GM12878 (cell line): ENCODE measurements at regions not wholly inside any gene's neighbourhood (a gene's known extent, or its start where the extent isn't known, plus 50 kb on each side); places are given as distances from the start of the nearest gene placed in this dataset.

Source experiments
- ATAC-seq: fragments of 200-7000 bp; cut with Tn5 transposase; 3 replicates; pipeline ENCODE4 v1.9.1; 2020; ENCODE audit warnings: mild to moderate bottlenecking, moderate library complexity
- BruUV-seq: library from RNA; stranded (reverse); fragments of 400-500 nt; replicated peaks from 2 replicates; lab custom pipeline; 2021; lab: Mats Ljungman, UMichigan
- CTCF ChIA-PET: fragments of 300-600 bp; sonication (Branson Sonifier 250); formaldehyde crosslinking; extraction: SDS; loops from one replicate; lab custom pipeline; 2021; ENCODE audit warnings: inconsistent platforms; lab: Yijun Ruan, JAX
- POLR2A ChIA-PET: fragments of 350-600 bp; formaldehyde crosslinking; extraction: SDS; loops from one replicate; lab custom pipeline; 2021; ENCODE audit warnings: inconsistent platforms; lab: Charles Lee
- RAD21 ChIA-PET: fragments of 300-600 bp; sonication (Branson Sonifier 250); formaldehyde crosslinking; loops from one replicate; lab custom pipeline; 2023; ENCODE audit warnings: antibody characterized with exemption; ENCODE audit not compliant: unreplicated experiment; lab: Charles Lee
- SMC1A ChIA-PET: fragments of 300-600 bp; sonication (Branson Sonifier 250); formaldehyde crosslinking; loops from one replicate; lab custom pipeline; 2023; ENCODE audit not compliant: unreplicated experiment, uncharacterized antibody; lab: Charles Lee
- DNase-seq: peaks from one replicate; pipeline ENCODE4 v3.0.0-alpha.2; 2011; ENCODE audit warnings: low read depth, low spot score
- FAIRE-seq: peaks from 3 replicates; lab custom pipeline; 2011; peaks lifted over from hg19 to GRCh38; lab: Jason Lieb, UNC
- H2AFZ ChIP-seq: 2 replicates; pipeline ENCODE4 v1.6.0; 2011; ENCODE audit warnings: low read depth, low read length, control low read depth; ENCODE audit not compliant: control insufficient read depth
- H3K27ac ChIP-seq: 2 replicates; pipeline ENCODE4 v1.5.1; 2011; ENCODE audit warnings: control low read depth; ENCODE audit not compliant: control insufficient read depth, insufficient read depth
- H3K27me3 ChIP-seq, 2 experiments: replicated peaks in 1 of 2; 2 replicates each; pipeline versions ENCODE4 v1.6.0 to v1.6.1; 2011; ENCODE audit warnings: low read length in 1 of 2; ENCODE audit not compliant: control insufficient read depth in 2 of 2, insufficient read depth in 2 of 2
- H3K36me3 ChIP-seq, 2 experiments: 2 replicates each; pipeline ENCODE4 v1.5.1; 2011; ENCODE audit warnings: low read length in 1 of 2; ENCODE audit not compliant: control insufficient read depth in 2 of 2, insufficient read depth in 2 of 2
- H3K4me1 ChIP-seq: 2 replicates; pipeline ENCODE4 v1.6.1; 2011; ENCODE audit warnings: mild to moderate bottlenecking, low read length, moderate library complexity, mixed read lengths; ENCODE audit not compliant: control insufficient read depth, insufficient read depth
- H3K4me2 ChIP-seq: 2 replicates; pipeline ENCODE4 v1.6.0; 2011; ENCODE audit warnings: control low read depth; ENCODE audit not compliant: control insufficient read depth, insufficient read depth
- H3K4me3 ChIP-seq: fragments of 200-600 bp; sonication (generic); 2 replicates; pipeline ENCODE4 v1.5.1; 2016
- H3K79me2 ChIP-seq: 2 replicates; pipeline ENCODE4 v1.6.0; 2011; ENCODE audit warnings: low read length; ENCODE audit not compliant: control insufficient read depth, insufficient read depth
- H3K9ac ChIP-seq: 2 replicates; pipeline ENCODE4 v1.8.0; 2011; ENCODE audit warnings: low read length, control low read depth, mixed read lengths; ENCODE audit not compliant: control insufficient read depth, insufficient read depth
- H3K9me3 ChIP-seq: replicated peaks from 3 replicates; pipeline ENCODE4 v1.5.1; 2011; ENCODE audit warnings: mild to moderate bottlenecking, low read length; ENCODE audit not compliant: control insufficient read depth, insufficient read depth
- H4K20me1 ChIP-seq: 2 replicates; pipeline ENCODE4 v1.6.0; 2011; ENCODE audit not compliant: control insufficient read depth, insufficient read depth
- ASH2L ChIP-seq: fragments of 300-600, 200-600 bp; sonication (generic); IDR thresholded peaks from 2 replicates; pipeline ENCODE4 v1.6.1; 2017; ENCODE audit warnings: low read depth, mild to moderate bottlenecking, borderline replicate concordance
- BRCA1 ChIP-seq: IDR thresholded peaks from 2 replicates; pipeline ENCODE4 v1.6.1; 2011; ENCODE audit warnings: low read depth, low read length, improper control_type of control experiment
- CBFB ChIP-seq: IDR thresholded peaks from 2 replicates; pipeline ENCODE4 v1.6.1; 2016; ENCODE audit warnings: antibody characterized with exemption, low read depth
- CHD2 ChIP-seq: IDR thresholded peaks from 2 replicates; pipeline ENCODE4 v1.6.1; 2011; ENCODE audit warnings: low read depth, low read length, improper control_type of control experiment, borderline replicate concordance
- CHD4 ChIP-seq: fragments of 200-600 bp; sonication (generic); IDR thresholded peaks from 2 replicates; pipeline ENCODE4 v1.6.1; 2016; ENCODE audit warnings: mild to moderate bottlenecking
- ETV6 ChIP-seq, 2 experiments: fragments of 450-650 bp in 1 of 2; IDR thresholded peaks in 1 of 2; conservative IDR thresholded peaks in 1 of 2; 2 replicates each; pipeline ENCODE4 v1.6.1; 2014; ENCODE audit warnings: antibody characterized with exemption in 1 of 2, borderline replicate concordance in 1 of 2, low read depth in 1 of 2, mild to moderate bottlenecking in 1 of 2, moderate library complexity in 1 of 2
- GABPA ChIP-seq: IDR thresholded peaks from 2 replicates; pipeline ENCODE4 v1.6.1; 2014; ENCODE audit warnings: antibody characterized with exemption, low read depth, mild to moderate bottlenecking, inconsistent platforms
- KDM1A ChIP-seq: fragments of 200-600 bp; sonication (generic); IDR thresholded peaks from 2 replicates; pipeline ENCODE4 v1.6.1; 2016; ENCODE audit warnings: borderline replicate concordance
- LARP7 ChIP-seq: fragments of 450-650 bp; IDR thresholded peaks from 2 replicates; pipeline ENCODE4 v1.6.1; 2017; ENCODE audit warnings: mild to moderate bottlenecking
- MTA3 ChIP-seq: IDR thresholded peaks from 2 replicates; pipeline ENCODE4 v1.6.1; 2012; ENCODE audit warnings: low read length, inconsistent platforms, borderline replicate concordance
- MXI1 ChIP-seq: fragments of 150-350 bp; IDR thresholded peaks from 2 replicates; pipeline ENCODE4 v1.6.1; 2011; ENCODE audit warnings: low read depth, mild to moderate bottlenecking, inconsistent platforms, low read length, improper control_type of control experiment
- PAX5 ChIP-seq: IDR thresholded peaks from 2 replicates; pipeline ENCODE4 v1.6.1; 2011; ENCODE audit warnings: low read depth, low read length, borderline replicate concordance
- RAD21 ChIP-seq: IDR thresholded peaks from 2 replicates; pipeline ENCODE4 v1.6.1; 2011; ENCODE audit warnings: mild to moderate bottlenecking, low read depth, low read length, moderate library complexity; ENCODE audit not compliant: insufficient read depth
- SMAD1 ChIP-seq: fragments of 450-650 bp; IDR thresholded peaks from 2 replicates; pipeline ENCODE4 v1.6.1; 2018; ENCODE audit warnings: mild to moderate bottlenecking, low read depth; ENCODE audit not compliant: partially characterized antibody
- TCF7 ChIP-seq: IDR thresholded peaks from 2 replicates; pipeline ENCODE4 v1.6.1; 2014; ENCODE audit warnings: antibody characterized with exemption, borderline replicate concordance
- WGBS: methylation state at CpG from one replicate; pipeline ENCODE4 v1.1.6; 2016; ENCODE audit warnings: low lambda C conversion rate; ENCODE audit not compliant: insufficient replicate concordance, insufficient coverage; ENCODE audit errors: missing lambda C conversion rate; 5-methylcytosine and 5-hydroxymethylcytosine counted together
- in situ Hi-C: fragments of 300-500 bp; cut with MboI; formaldehyde crosslinking; loops from 9 replicates; pipeline ENCODE4 v1.14.3; 2018; ENCODE audit warnings: mixed read lengths
- intact Hi-C: fragments of 100-400 bp; cut with micrococcal nuclease; formaldehyde crosslinking; loops from one replicate; pipeline ENCODE4 v1.14.2; 2022; ENCODE audit not compliant: unreplicated experiment
- TF ChIP-seq, protein P1 (sequence below): fragments of 450-650 bp; IDR thresholded peaks from 2 replicates; pipeline ENCODE4 v1.6.1; 2017; ENCODE audit warnings: mild to moderate bottlenecking, moderate library complexity
- TF ChIP-seq, protein P2 (sequence below): IDR thresholded peaks from 2 replicates; pipeline ENCODE4 v1.6.1; 2012; ENCODE audit warnings: low read depth, low read length, improper control_type of control experiment

DNA sequence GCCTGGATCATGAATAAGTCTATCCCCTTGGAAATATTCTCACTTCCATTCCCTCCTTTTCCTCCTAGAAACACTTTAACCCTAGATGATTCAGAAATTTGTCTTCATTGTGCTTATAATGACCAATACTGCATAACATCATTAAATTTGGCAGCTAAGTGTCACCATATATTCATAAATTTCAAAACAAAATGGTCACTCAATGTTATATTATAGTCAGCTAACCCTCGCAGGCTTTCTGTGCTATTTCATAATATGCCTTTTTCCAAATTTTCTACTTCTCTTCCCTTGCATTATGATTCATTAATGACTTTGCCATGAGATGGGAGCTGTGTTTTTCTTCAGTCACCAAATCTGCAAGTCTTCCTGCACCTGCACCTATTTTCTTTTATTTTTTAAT is 308.3 kb upstream of the AKR1E2 start:
- H3K27me3 ChIP-seq = no peaks in the 10 kb centered on the region
- CTCF ChIA-PET = no interaction called here
- intact Hi-C loops = no loop called here

DNA sequence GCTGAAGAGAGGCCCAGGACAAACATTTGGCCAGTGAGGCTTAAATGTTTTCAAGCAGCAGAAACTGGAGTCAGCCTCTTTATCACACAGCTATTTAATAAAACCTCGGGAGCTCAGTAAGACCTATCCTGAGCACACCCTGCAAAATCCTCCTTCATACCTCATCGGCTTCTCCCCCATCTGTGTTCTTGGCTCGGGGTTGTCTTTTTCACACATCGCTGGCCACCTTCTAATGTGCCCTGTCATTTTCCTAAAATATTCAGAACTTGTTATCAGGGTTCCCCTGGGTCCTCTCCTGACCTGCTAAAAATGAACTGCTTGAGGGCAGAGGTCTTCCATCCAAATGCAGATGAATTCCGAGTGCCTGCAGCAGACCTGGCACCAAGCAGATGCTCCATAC is 310.3 kb upstream of the AKR1E2 start:
- no peak overlapping the region for H2AFZ ChIP-seq
- ChIA-PET POLR2A (no interaction called here), RAD21 (no interaction called here), SMC1A (no interaction called here), CTCF (interaction anchor here (0.5 kb wide), 1 partner anchor 351 kb away, joined by 3 read pairs; no protein-coding TSS in a partner anchor)
- no peak overlapping the region for H3K9ac ChIP-seq
- H3K27me3 ChIP-seq = no peaks in the 10 kb centered on the region
- in situ Hi-C loops (no loop called here), intact Hi-C loops (no loop called here)
- H3K36me3 ChIP-seq = no peaks in the 10 kb centered on the region
- ATAC-seq (no peak), FAIRE-seq (no peak), DNase-seq (no peak)
- no peak overlapping the region for H3K4me3 ChIP-seq
- BruUV-seq = no TSS peak
- H3K4me1 ChIP-seq = peaks cover 9% of the 10 kb centered on the region
- H3K9me3 ChIP-seq = no peaks in the 10 kb centered on the region
- no peak overlapping the region for H3K4me2 ChIP-seq
- no peaks in the 10 kb centered on the region for H4K20me1 ChIP-seq
- 55% methylated on average over 5 of the region's 5 CpGs for WGBS
- H3K79me2 ChIP-seq = no peaks in the 10 kb centered on the region
- no peak overlapping the region for H3K27ac ChIP-seq
- no peak for TF ChIP-seq BRCA1
- no peak for TF ChIP-seq PAX5
- TF ChIP-seq CBFB = no peak
- no peak for TF ChIP-seq KDM1A
- no peak for TF ChIP-seq RAD21
- TF ChIP-seq MTA3 = no peak
- no peak for TF ChIP-seq ETV6 (conservative IDR thresholded peaks at IDR 0.05 in 1 of 2, IDR thresholded peaks at IDR 0.05 in 1 of 2; ENCODE audit: borderline replicate concordance in 1 of 2, low read depth in 1 of 2)
- no peak for TF ChIP-seq LARP7
- TF ChIP-seq, protein P1, sequence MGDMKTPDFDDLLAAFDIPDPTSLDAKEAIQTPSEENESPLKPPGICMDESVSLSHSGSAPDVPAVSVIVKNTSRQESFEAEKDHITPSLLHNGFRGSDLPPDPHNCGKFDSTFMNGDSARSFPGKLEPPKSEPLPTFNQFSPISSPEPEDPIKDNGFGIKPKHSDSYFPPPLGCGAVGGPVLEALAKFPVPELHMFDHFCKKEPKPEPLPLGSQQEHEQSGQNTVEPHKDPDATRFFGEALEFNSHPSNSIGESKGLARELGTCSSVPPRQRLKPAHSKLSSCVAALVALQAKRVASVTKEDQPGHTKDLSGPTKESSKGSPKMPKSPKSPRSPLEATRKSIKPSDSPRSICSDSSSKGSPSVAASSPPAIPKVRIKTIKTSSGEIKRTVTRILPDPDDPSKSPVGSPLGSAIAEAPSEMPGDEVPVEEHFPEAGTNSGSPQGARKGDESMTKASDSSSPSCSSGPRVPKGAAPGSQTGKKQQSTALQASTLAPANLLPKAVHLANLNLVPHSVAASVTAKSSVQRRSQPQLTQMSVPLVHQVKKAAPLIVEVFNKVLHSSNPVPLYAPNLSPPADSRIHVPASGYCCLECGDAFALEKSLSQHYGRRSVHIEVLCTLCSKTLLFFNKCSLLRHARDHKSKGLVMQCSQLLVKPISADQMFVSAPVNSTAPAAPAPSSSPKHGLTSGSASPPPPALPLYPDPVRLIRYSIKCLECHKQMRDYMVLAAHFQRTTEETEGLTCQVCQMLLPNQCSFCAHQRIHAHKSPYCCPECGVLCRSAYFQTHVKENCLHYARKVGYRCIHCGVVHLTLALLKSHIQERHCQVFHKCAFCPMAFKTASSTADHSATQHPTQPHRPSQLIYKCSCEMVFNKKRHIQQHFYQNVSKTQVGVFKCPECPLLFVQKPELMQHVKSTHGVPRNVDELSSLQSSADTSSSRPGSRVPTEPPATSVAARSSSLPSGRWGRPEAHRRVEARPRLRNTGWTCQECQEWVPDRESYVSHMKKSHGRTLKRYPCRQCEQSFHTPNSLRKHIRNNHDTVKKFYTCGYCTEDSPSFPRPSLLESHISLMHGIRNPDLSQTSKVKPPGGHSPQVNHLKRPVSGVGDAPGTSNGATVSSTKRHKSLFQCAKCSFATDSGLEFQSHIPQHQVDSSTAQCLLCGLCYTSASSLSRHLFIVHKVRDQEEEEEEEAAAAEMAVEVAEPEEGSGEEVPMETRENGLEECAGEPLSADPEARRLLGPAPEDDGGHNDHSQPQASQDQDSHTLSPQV = no peak
- no peak for TF ChIP-seq GABPA

More for the DNA sequence above, 308.3 kb upstream of the AKR1E2 start:
- H4K20me1 ChIP-seq = no peaks in the 10 kb centered on the region
- POLR2A ChIA-PET = no interaction called here
- no peak for ATAC-seq
- BruUV-seq = no TSS peak
- no peaks in the 10 kb centered on the region for H3K36me3 ChIP-seq
- H3K27ac ChIP-seq = no peak overlapping the region
- SMC1A ChIA-PET = no interaction called here
- no peak overlapping the region for H3K9ac ChIP-seq
- no peak for DNase-seq
- H3K4me2 ChIP-seq = no peak overlapping the region
- H3K4me3 ChIP-seq = no peak overlapping the region
- no peak overlapping the region for H2AFZ ChIP-seq
- TF ChIP-seq TCF7 (no peak), CHD2 (no peak), CHD4 (no peak), ASH2L (no peak), MXI1 (no peak), SMAD1 (no peak), PAX5 (no peak)
- TF ChIP-seq, protein P2, sequence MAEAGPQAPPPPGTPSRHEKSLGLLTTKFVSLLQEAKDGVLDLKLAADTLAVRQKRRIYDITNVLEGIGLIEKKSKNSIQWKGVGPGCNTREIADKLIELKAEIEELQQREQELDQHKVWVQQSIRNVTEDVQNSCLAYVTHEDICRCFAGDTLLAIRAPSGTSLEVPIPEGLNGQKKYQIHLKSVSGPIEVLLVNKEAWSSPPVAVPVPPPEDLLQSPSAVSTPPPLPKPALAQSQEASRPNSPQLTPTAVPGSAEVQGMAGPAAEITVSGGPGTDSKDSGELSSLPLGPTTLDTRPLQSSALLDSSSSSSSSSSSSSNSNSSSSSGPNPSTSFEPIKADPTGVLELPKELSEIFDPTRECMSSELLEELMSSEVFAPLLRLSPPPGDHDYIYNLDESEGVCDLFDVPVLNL = no peak
- in situ Hi-C loops = no loop called here
- H3K4me1 ChIP-seq = peaks cover 9% of the 10 kb centered on the region
- 33% methylated on average over 1 of the region's 1 CpG for WGBS
- H3K9me3 ChIP-seq = no peaks in the 10 kb centered on the region
- RAD21 ChIA-PET = no interaction called here
- no peak for FAIRE-seq
- H3K79me2 ChIP-seq = no peaks in the 10 kb centered on the region
